SK-N-SH (cell line): ENCODE measurements at regions not wholly inside any gene's neighbourhood (a gene's known extent, or its start where the extent isn't known, plus 50 kb on each side); places are given as distances from the start of the nearest gene placed in this dataset.

ENCODE experiments used
- CTCF ChIA-PET: fragments of 300-600, 350-600 bp; formaldehyde crosslinking; extraction: SDS; loops from one replicate; lab custom pipeline; 2021; lab: Yijun Ruan, JAX
- POLR2A ChIA-PET: fragments of 350-600 bp; sonication (Branson Sonifier 250); formaldehyde crosslinking; extraction: SDS; loops from one replicate; lab custom pipeline; 2020; ENCODE audit warnings: antibody characterized with exemption, inconsistent platforms; lab: Yijun Ruan, JAX
- DNase-seq: peaks from one replicate; pipeline ENCODE4 v3.0.0; 2012
- H2AFZ ChIP-seq: fragments of 200-600 bp; sonication (generic); 2 replicates; pipeline ENCODE4 v1.8.1; 2016; ENCODE audit warnings: antibody characterized with exemption, mild to moderate bottlenecking, low read depth
- H3F3A ChIP-seq: fragments of 200-600 bp; sonication (generic); replicated peaks from 2 replicates; pipeline ENCODE3; 2016; ENCODE audit warnings: antibody characterized with exemption, mild to moderate bottlenecking; ENCODE audit not compliant: insufficient read depth
- H3K27ac ChIP-seq, 2 experiments: fragments of 200-500 bp in 1 of 2; fragments of 200-600 bp in 1 of 2; sonication (Bioruptor generic) in 1 of 2; sonication (generic), shearing (Covaris generic) in 1 of 2; 2 replicates each; pipeline versions ENCODE4 v1.5.1 to v1.6.1; 2014 to 2016; ENCODE audit warnings: low read depth in 2 of 2, inconsistent platforms in 1 of 2, low read length in 1 of 2, mild to moderate bottlenecking in 1 of 2, mixed read lengths in 1 of 2
- H3K27me3 ChIP-seq: fragments of 200-600 bp; sonication (generic), shearing (Covaris generic); 2 replicates; pipeline ENCODE4 v1.6.1; 2016; ENCODE audit warnings: mixed run types; ENCODE audit not compliant: insufficient read depth
- H3K36me3 ChIP-seq, 2 experiments: fragments of 200-500 bp in 1 of 2; fragments of 200-600 bp in 1 of 2; sonication (Bioruptor generic) in 1 of 2; sonication (generic) in 1 of 2; replicated peaks in 1 of 2; 2 replicates each; pipeline versions ENCODE3 to v1.5.1; 2014 to 2016; ENCODE audit warnings: low read length in 1 of 2, mild to moderate bottlenecking in 1 of 2; ENCODE audit not compliant: insufficient read depth in 2 of 2, control insufficient read depth in 1 of 2
- H3K4me1 ChIP-seq, 2 experiments: fragments of 200-500 bp in 1 of 2; fragments of 200-600 bp in 1 of 2; sonication (Bioruptor generic) in 1 of 2; sonication (generic), shearing (Covaris generic) in 1 of 2; 2 replicates each; pipeline versions ENCODE4 v1.5.1 to v1.6.1; 2014 to 2016; ENCODE audit warnings: low read depth in 1 of 2, low read length in 1 of 2, mixed run types in 1 of 2; ENCODE audit not compliant: insufficient read depth in 2 of 2, control insufficient read depth in 1 of 2
- H3K4me2 ChIP-seq: fragments of 200-600 bp; sonication (generic), shearing (Covaris generic); 2 replicates; pipeline ENCODE4 v1.6.1; 2017; ENCODE audit warnings: mixed run types
- H3K4me3 ChIP-seq, 2 experiments: fragments of 200-500 bp in 1 of 2; fragments of 200-600 bp in 1 of 2; sonication (Bioruptor generic) in 1 of 2; sonication (generic), shearing (Covaris generic) in 1 of 2; 2 replicates each; pipeline versions ENCODE4 v1.5.1 to v1.8.1; 2014 to 2016; ENCODE audit warnings: low read depth in 2 of 2, inconsistent platforms in 1 of 2, low read length in 1 of 2, mild to moderate bottlenecking in 1 of 2, mixed read lengths in 1 of 2, moderate library complexity in 1 of 2
- H3K79me2 ChIP-seq: fragments of 200-600 bp; sonication (generic); 2 replicates; pipeline ENCODE4 v1.8.1; 2017; ENCODE audit warnings: mild to moderate bottlenecking; ENCODE audit not compliant: insufficient read depth
- H3K9ac ChIP-seq: fragments of 200-600 bp; sonication (generic); 2 replicates; pipeline ENCODE4 v1.6.1; 2017; ENCODE audit warnings: mixed run types
- H3K9me2 ChIP-seq: fragments of 200-600 bp; sonication (generic); 2 replicates; pipeline ENCODE4 v1.6.1; 2017; ENCODE audit warnings: mixed run types
- H3K9me3 ChIP-seq: fragments of 200-600 bp; sonication (generic); 2 replicates; pipeline ENCODE4 v1.6.1; 2017; ENCODE audit warnings: mixed run types, mild to moderate bottlenecking, moderate library complexity
- H4K20me1 ChIP-seq: fragments of 200-600 bp; sonication (generic); 2 replicates; pipeline ENCODE4 v1.6.1; 2017; ENCODE audit warnings: mild to moderate bottlenecking, mixed run types; ENCODE audit not compliant: insufficient read depth
- CHD2 ChIP-seq: fragments of 150-350 bp; IDR thresholded peaks from 2 replicates; pipeline ENCODE4 v1.6.1; 2018; ENCODE audit warnings: low read length; ENCODE audit not compliant: partially characterized antibody
- ELF1 ChIP-seq: IDR thresholded peaks from 2 replicates; pipeline ENCODE4 v1.4.0; 2012
- EP300 ChIP-seq, 2 experiments: IDR thresholded peaks; 2 replicates each; pipeline versions ENCODE4 v1.4.0 to v1.6.1; 2012; ENCODE audit warnings: borderline replicate concordance in 1 of 2, low read depth in 1 of 2, low read length in 1 of 2
- FOXJ3 ChIP-seq: sonication (generic); formaldehyde crosslinking; IDR thresholded peaks from 2 replicates; pipeline ENCODE4 v1.5.1; 2020; ENCODE audit warnings: mild to moderate bottlenecking, missing genetic modification reagents
- GABPA ChIP-seq: IDR thresholded peaks from 2 replicates; pipeline ENCODE4 v1.4.0; 2012; ENCODE audit warnings: low read depth, mild to moderate bottlenecking
- GATA2 ChIP-seq: sonication (generic); formaldehyde crosslinking; IDR thresholded peaks from 2 replicates; pipeline ENCODE4 v1.5.0; 2020; ENCODE audit warnings: mild to moderate bottlenecking, missing genetic modification reagents
- MEF2A ChIP-seq: IDR thresholded peaks from 2 replicates; pipeline ENCODE4 v1.4.0; 2012; ENCODE audit warnings: low read depth, borderline replicate concordance
- NFIC ChIP-seq: IDR thresholded peaks from 2 replicates; pipeline ENCODE4 v1.4.0; 2012; ENCODE audit warnings: borderline replicate concordance
- NRF1 ChIP-seq: IDR thresholded peaks from 2 replicates; pipeline ENCODE4 v1.6.1; 2012; ENCODE audit warnings: low read depth, mild to moderate bottlenecking, low read length
- POLR2AphosphoS5 ChIP-seq: IDR thresholded peaks from 2 replicates; pipeline ENCODE4 v1.6.1; 2012; ENCODE audit warnings: low read depth, low read length
- RAD21 ChIP-seq: IDR thresholded peaks from 2 replicates; pipeline ENCODE4 v1.6.1; 2012; ENCODE audit warnings: mild to moderate bottlenecking, low read length
- RCOR1 ChIP-seq: fragments of 150-350 bp; IDR thresholded peaks from 2 replicates; pipeline ENCODE4 v1.6.1; 2017; ENCODE audit warnings: antibody characterized with exemption, low read length
- SIN3A ChIP-seq: IDR thresholded peaks from 2 replicates; pipeline ENCODE4 v1.6.1; 2012; ENCODE audit warnings: low read depth, mild to moderate bottlenecking, low read length, moderate library complexity, borderline replicate concordance
- SMC3 ChIP-seq: IDR thresholded peaks from 2 replicates; pipeline ENCODE4 v1.6.1; 2012; ENCODE audit warnings: low read depth, low read length, improper control_type of control experiment
- TCF12 ChIP-seq: IDR thresholded peaks from 2 replicates; pipeline ENCODE4 v1.4.0; 2012
- WGBS: methylation state at CpG from one replicate; pipeline ENCODE4 v1.1.6; 2017; ENCODE audit warnings: low lambda C conversion rate; 5-methylcytosine and 5-hydroxymethylcytosine counted together
- TF ChIP-seq, protein P1 (sequence below): fragments of 150-350 bp; IDR thresholded peaks from 2 replicates; pipeline ENCODE4 v1.6.1; 2017; ENCODE audit warnings: antibody characterized with exemption, low read length, low read depth, borderline replicate concordance
- TF ChIP-seq, protein P2 (sequence below): IDR thresholded peaks from 2 replicates; pipeline ENCODE4 v1.4.0; 2012; ENCODE audit warnings: low read depth
- TF ChIP-seq, protein P3 (sequence below): IDR thresholded peaks from 2 replicates; pipeline ENCODE4; 2012
- TF ChIP-seq, protein P4 (sequence below): IDR thresholded peaks from 2 replicates; pipeline ENCODE4 v1.4.0; 2012; ENCODE audit warnings: low read depth, borderline replicate concordance
- TF ChIP-seq, protein P5 (sequence below): IDR thresholded peaks from 2 replicates; pipeline ENCODE4 v1.6.1; 2012; ENCODE audit warnings: mild to moderate bottlenecking, low read depth, low read length, moderate library complexity
- TF ChIP-seq, protein P6 (sequence below): IDR thresholded peaks from 2 replicates; pipeline ENCODE4 v1.4.0; 2012; ENCODE audit warnings: low read depth, borderline replicate concordance

DNA sequence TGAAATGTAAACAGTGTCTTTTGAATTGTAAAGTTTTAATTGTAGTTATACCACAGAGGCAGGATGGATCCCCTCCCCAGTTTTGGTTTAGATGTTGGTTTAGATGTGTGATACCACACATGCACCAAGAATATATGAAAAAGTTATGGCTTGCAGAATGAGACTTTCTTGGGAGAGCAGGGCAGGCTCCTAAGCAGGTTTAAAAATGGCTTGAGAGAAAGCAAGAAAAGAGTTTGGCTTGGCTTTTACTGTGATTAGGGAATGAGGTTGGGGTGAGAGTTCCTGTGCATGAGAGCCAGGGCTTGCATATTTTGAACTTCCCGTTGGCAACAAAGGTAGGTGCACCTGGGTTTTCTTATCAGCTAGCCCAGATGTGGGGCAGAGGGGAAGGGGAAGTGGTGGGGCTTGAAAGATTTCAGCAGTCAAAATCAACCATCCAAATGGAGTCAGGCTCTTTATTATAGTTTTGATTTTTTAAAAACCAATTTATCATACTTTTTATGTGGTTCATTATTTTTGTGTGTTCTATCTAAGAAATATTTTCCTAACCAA is 246.9 kb downstream of the MTX2 start (continued):
- TF ChIP-seq, protein P1, sequence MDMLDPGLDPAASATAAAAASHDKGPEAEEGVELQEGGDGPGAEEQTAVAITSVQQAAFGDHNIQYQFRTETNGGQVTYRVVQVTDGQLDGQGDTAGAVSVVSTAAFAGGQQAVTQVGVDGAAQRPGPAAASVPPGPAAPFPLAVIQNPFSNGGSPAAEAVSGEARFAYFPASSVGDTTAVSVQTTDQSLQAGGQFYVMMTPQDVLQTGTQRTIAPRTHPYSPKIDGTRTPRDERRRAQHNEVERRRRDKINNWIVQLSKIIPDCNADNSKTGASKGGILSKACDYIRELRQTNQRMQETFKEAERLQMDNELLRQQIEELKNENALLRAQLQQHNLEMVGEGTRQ, result no peak
- TF ChIP-seq NFIC, result no peak

- H3K79me2 ChIP-seq, result no peaks in the 10 kb centered on the region
- H2AFZ ChIP-seq, result no peak overlapping the region
- H3F3A ChIP-seq, result no peaks in the 10 kb centered on the region
- no peaks in the 10 kb centered on the region for H3K9me3 ChIP-seq
- ChIA-PET POLR2A (interaction anchor here (0.7 to 1.2 kb wide), 2 partner anchors 63 to 385 kb away, joined by 4 to 5 read pairs; no protein-coding TSS in a partner anchor), CTCF (interaction anchor here (1.0 to 2.2 kb wide), 8 partner anchors 11 to 392 kb away, joined by 3 to 7 read pairs (median 4); no protein-coding TSS in a partner anchor)
- H3K4me3 ChIP-seq, result no peak overlapping the region
- no peaks in the 10 kb centered on the region for H4K20me1 ChIP-seq
- no peaks in the 10 kb centered on the region for H3K27me3 ChIP-seq
- WGBS, result 33% methylated on average over 4 of the region's 4 CpGs
- DNase-seq, result peak; percentile 60
- peaks cover 0 to 11% of the 10 kb centered on the region in 2 experiments; a peak in 3 of 4 replicates for H3K4me1 ChIP-seq
- peak overlapping the region in 1 of 2 experiments; percentile 88; a peak in 2 of 4 replicates for H3K27ac ChIP-seq
- H3K4me2 ChIP-seq, result no peak overlapping the region
- no peaks in the 10 kb centered on the region for H3K36me3 ChIP-seq
- H3K9ac ChIP-seq, result no peak overlapping the region
- H3K9me2 ChIP-seq, result no peaks in the 10 kb centered on the region
- TF ChIP-seq MEF2A, result no peak
- TF ChIP-seq CHD2, result no peak
- no peak for TF ChIP-seq GABPA
- TF ChIP-seq, protein P1, result no peak
- TF ChIP-seq RAD21, result peak; percentile 36; the same call in 1 of the 2 replicates
- TF ChIP-seq, protein P2, sequence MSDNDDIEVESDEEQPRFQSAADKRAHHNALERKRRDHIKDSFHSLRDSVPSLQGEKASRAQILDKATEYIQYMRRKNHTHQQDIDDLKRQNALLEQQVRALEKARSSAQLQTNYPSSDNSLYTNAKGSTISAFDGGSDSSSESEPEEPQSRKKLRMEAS, result no peak
- TF ChIP-seq POLR2AphosphoS5, result no peak
- TF ChIP-seq, protein P3, sequence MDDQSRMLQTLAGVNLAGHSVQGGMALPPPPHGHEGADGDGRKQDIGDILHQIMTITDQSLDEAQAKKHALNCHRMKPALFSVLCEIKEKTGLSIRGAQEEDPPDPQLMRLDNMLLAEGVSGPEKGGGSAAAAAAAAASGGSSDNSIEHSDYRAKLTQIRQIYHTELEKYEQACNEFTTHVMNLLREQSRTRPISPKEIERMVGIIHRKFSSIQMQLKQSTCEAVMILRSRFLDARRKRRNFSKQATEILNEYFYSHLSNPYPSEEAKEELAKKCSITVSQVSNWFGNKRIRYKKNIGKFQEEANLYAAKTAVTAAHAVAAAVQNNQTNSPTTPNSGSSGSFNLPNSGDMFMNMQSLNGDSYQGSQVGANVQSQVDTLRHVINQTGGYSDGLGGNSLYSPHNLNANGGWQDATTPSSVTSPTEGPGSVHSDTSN, result no peak
- peak; percentile 44; the same call in 1 of the 2 replicates for TF ChIP-seq FOXJ3 (CRISPR knock-in tag)
- peak; percentile 79 for TF ChIP-seq GATA2 (CRISPR knock-in tag)
- TF ChIP-seq SIN3A, result no peak
- TF ChIP-seq, protein P4, sequence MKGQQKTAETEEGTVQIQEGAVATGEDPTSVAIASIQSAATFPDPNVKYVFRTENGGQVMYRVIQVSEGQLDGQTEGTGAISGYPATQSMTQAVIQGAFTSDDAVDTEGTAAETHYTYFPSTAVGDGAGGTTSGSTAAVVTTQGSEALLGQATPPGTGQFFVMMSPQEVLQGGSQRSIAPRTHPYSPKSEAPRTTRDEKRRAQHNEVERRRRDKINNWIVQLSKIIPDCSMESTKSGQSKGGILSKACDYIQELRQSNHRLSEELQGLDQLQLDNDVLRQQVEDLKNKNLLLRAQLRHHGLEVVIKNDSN, result no peak
- TF ChIP-seq, protein P5, sequence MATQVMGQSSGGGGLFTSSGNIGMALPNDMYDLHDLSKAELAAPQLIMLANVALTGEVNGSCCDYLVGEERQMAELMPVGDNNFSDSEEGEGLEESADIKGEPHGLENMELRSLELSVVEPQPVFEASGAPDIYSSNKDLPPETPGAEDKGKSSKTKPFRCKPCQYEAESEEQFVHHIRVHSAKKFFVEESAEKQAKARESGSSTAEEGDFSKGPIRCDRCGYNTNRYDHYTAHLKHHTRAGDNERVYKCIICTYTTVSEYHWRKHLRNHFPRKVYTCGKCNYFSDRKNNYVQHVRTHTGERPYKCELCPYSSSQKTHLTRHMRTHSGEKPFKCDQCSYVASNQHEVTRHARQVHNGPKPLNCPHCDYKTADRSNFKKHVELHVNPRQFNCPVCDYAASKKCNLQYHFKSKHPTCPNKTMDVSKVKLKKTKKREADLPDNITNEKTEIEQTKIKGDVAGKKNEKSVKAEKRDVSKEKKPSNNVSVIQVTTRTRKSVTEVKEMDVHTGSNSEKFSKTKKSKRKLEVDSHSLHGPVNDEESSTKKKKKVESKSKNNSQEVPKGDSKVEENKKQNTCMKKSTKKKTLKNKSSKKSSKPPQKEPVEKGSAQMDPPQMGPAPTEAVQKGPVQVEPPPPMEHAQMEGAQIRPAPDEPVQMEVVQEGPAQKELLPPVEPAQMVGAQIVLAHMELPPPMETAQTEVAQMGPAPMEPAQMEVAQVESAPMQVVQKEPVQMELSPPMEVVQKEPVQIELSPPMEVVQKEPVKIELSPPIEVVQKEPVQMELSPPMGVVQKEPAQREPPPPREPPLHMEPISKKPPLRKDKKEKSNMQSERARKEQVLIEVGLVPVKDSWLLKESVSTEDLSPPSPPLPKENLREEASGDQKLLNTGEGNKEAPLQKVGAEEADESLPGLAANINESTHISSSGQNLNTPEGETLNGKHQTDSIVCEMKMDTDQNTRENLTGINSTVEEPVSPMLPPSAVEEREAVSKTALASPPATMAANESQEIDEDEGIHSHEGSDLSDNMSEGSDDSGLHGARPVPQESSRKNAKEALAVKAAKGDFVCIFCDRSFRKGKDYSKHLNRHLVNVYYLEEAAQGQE, result no peak
- peak; percentile 39; the same call in 1 of the 2 replicates for TF ChIP-seq TCF12
- TF ChIP-seq SMC3, result no peak
- peak; percentile 41; the same call in 1 of the 2 replicates for TF ChIP-seq RCOR1
- no peak for TF ChIP-seq NRF1
- no peak for TF ChIP-seq ELF1
- peak in 1 of 2 experiments; percentile 63; a peak in 2 of 4 replicates for TF ChIP-seq EP300 (IDR thresholded peaks at IDR 0.05; ENCODE audit: borderline replicate concordance in 1 of 2, low read depth in 1 of 2, low read length in 1 of 2)
- TF ChIP-seq, protein P6, sequence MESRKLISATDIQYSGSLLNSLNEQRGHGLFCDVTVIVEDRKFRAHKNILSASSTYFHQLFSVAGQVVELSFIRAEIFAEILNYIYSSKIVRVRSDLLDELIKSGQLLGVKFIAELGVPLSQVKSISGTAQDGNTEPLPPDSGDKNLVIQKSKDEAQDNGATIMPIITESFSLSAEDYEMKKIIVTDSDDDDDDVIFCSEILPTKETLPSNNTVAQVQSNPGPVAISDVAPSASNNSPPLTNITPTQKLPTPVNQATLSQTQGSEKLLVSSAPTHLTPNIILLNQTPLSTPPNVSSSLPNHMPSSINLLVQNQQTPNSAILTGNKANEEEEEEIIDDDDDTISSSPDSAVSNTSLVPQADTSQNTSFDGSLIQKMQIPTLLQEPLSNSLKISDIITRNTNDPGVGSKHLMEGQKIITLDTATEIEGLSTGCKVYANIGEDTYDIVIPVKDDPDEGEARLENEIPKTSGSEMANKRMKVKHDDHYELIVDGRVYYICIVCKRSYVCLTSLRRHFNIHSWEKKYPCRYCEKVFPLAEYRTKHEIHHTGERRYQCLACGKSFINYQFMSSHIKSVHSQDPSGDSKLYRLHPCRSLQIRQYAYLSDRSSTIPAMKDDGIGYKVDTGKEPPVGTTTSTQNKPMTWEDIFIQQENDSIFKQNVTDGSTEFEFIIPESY, result no peak
These were observed 249.6 kb downstream of the MTX2 start for GRCh38 chr2:176518823-176519222.
